RPMI8226 (cell line): ENCODE measurements at regions not wholly inside any gene's neighbourhood (a gene's known extent, or its start where the extent isn't known, plus 50 kb on each side); places are given as distances from the start of the nearest gene placed in this dataset.
A peak's percentile ranks its signal among the peaks of the same experiment; 100 is the strongest.
"Not testable (repeated sequence)": the region's sequence is repeated elsewhere in the genome, so short reads cannot be mapped to it uniquely, and the experiment has no call there.

Source experiments
- DNase-seq: peaks from one replicate; pipeline ENCODE4 v3.0.0-alpha.2; 2015

GRCh38 chr10:84571146-84571545 lies 242.8 kb downstream of the CCSER2 start:
- no peak for DNase-seq

- DNase-seq = no peak
Measured at GRCh38 chr10:84574102-84574501, 245.7 kb downstream of the CCSER2 start.

GRCh38 chr10:84581976-84582375 lies 253.6 kb downstream of the CCSER2 start:
- no peak for DNase-seq

- DNase-seq = no peak
Measured at GRCh38 chr10:84583501-84583900, 255.1 kb downstream of the CCSER2 start.

GRCh38 chr10:84587789-84588188 lies 259.4 kb downstream of the CCSER2 start:
- no peak for DNase-seq

GRCh38 chr10:84588426-84588825 lies 260.0 kb downstream of the CCSER2 start:
- DNase-seq = no peak

GRCh38 chr10:84588971-84589370 lies 260.6 kb downstream of the CCSER2 start:
- DNase-seq = no peak

GRCh38 chr10:84589526-84590205 lies 261.3 kb downstream of the CCSER2 start:
- DNase-seq = no peak

GRCh38 chr10:84590327-84591193 lies 262.2 kb downstream of the CCSER2 start:
- DNase-seq = no peak

GRCh38 chr10:84593506-84593905 lies 265.1 kb downstream of the CCSER2 start:
- DNase-seq = no peak

- DNase-seq = no peak
Measured at GRCh38 chr10:84596585-84596984, 268.2 kb downstream of the CCSER2 start.

- no peak for DNase-seq
Measured at GRCh38 chr10:84599254-84599653, 270.9 kb downstream of the CCSER2 start.

GRCh38 chr10:84600947-84601346 lies 272.6 kb downstream of the CCSER2 start:
- DNase-seq = no peak

GRCh38 chr10:84602543-84602942 lies 274.2 kb downstream of the CCSER2 start:
- DNase-seq = not testable (repeated sequence)

- DNase-seq = no peak
Measured at GRCh38 chr10:84603971-84604370, 275.6 kb downstream of the CCSER2 start.

GRCh38 chr10:84605802-84606201 lies 277.4 kb downstream of the CCSER2 start:
- no peak for DNase-seq

GRCh38 chr10:84606428-84606827 lies 278.0 kb downstream of the CCSER2 start:
- no peak for DNase-seq

- DNase-seq = no peak
Measured at GRCh38 chr10:84607044-84607443, 278.7 kb downstream of the CCSER2 start.

GRCh38 chr10:84607523-84607922 lies 279.1 kb downstream of the CCSER2 start:
- DNase-seq = no peak

- peak; percentile 4 for DNase-seq
Measured at GRCh38 chr10:84608126-84608525, 279.7 kb downstream of the CCSER2 start.

- DNase-seq = peak; percentile 6
Measured at GRCh38 chr10:84613336-84614021, 285.1 kb downstream of the CCSER2 start.

GRCh38 chr10:84626397-84627087 lies 298.2 kb downstream of the CCSER2 start:
- no peak for DNase-seq

GRCh38 chr10:84632866-84633265 lies 304.5 kb downstream of the CCSER2 start:
- DNase-seq = no peak
